HT-29 (cell line): ENCODE measurements at regions not wholly inside any gene's neighbourhood (a gene's known extent, or its start where the extent isn't known, plus 50 kb on each side); places are given as distances from the start of the nearest gene placed in this dataset.
"Not testable (repeated sequence)": the region's sequence is repeated elsewhere in the genome, so short reads cannot be mapped to it uniquely, and the experiment has no call there.

ENCODE experiments used
- DNase-seq: peaks from one replicate; pipeline ENCODE4 v3.0.0-alpha.2; 2015; ENCODE audit warnings: low spot score

DNA sequence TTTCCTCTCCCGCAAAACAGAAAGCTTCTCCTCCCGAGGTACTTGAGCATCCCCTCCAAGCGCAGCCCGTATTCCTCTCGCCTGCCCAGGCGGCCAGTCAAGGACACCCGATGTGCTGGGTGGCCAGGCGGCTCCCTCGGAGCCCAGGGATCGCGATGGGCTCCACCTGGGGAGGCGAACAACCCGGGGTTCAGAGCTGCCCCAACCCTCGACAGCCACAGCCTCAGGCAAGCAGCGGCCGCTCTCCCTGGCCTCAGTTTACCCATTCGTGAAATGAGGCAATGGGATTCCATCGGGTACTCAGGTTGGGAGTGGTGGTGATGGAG is 147.4 kb downstream of the CYP26A1 start:
- DNase-seq: no peak

DNA sequence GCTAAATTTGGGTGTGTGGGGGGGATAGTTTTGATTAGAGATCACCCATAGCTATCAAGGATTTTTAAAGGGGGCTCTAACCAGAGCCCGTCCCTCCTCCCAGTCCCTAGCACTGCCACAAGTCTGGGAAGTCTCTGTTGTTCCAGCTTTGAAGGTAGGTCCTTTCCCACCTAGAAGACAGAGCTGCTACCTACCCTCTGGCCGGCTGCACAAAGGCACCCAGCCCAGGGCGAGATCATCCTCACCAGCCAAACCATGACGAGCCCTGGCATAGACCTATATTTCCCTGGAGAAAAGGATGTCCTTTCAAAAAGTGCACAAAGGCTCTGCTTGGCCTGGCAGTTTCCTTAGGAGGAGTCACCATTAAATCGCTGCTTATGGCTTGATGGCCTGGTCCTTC is 147.8 kb downstream of the CYP26A1 start:
- no peak for DNase-seq

DNA sequence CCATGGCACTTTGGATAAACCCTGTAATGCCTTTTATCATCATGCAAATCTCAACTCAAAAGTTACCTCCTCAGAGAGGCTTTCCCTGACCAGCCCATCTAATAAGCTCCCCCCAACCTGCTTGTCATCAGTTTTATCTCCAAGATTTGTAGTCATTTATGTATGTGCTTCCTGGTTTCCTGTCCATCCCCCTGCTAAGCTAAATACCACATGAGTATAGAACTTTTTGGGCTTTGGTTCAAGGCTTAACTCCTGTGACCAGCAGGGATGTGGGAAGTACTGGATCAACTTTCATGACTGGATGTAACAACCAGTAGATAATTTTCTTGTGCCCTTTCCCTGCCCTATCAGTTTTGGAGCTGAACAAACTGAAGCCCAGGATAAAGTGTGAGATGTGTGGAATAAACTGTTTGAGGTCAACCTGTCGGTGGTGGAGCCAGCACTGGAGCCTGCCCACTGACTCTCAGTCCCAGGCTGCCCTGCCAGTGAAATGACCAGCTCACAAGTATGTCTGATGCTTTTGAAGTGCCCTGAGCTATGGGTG is 148.6 kb downstream of the CYP26A1 start:
- DNase-seq: no peak

DNA sequence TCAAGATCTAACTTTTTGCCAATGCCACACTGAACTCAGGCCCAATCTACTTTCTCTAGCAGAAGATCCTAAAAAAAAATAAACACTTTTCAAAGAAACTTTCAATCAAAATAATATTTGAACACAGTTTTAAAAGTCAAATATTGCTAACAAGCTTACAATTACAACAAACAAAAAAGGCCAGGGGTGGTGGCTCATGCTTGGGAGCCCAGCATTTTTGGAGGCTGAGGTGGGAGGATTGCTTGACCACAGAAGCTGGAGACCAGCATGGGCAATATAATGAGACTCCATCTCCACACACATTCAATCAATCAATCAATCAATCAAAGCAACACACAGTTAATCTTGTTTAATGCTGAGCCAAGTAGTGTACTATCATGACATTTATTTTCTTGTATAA is 149.2 kb downstream of the CYP26A1 start:
- DNase-seq: no peak

DNA sequence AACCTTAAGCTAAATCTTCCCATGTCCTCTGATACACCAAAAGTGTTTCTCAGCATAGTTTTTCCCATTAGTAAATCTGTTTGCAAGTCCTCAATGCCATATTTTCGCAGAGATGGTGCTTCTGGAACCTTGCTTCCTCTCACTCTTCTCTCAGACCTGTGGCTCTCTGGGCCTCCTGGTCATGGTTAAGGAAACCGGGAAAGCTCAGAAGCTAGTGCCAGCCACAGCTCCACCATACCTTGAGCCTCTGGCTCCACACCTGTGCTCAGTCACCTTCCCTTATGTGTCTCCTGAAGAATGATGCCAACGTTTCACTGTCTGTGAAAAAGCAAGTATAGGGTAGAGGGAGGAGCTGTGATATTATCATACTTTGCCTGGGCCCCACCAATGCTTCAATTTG is 149.6 kb downstream of the CYP26A1 start:
- DNase-seq: no peak

DNA sequence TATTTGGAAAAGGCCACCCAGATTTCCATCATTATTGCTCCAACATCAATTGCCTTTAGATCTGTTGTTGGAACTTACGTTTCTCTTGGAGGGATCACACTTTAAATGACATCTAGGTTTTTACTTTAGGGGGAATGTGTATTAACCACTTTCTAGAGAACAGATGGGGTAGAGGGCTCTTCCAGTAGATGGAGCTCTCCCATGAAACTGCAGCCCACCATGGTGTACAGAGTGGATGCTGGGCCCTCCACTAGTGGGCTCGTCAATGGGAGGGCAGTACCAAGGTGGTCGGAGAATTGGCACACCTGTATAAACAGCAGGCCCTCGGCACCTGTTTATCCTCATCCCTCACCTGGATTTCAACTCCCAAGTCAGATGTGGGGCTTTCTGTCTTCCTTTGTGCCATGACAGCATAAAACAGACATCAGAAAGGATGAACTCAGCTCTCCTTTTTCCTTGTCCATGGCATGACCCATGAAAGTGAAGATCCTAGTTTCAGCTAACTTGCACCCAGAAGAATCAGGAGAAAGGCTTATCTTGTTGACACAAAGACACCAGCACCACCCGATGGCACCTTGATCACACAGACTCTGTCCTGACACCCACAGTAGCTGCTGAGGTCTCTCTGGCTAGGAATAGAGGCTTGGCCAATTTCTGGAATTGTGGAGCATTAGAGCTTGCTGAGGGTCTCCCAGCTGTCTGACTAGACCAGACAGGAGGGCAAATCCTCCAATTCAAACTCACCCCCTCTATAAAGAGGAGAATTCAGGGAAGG is 150.5 kb downstream of the CYP26A1 start:
- no peak for DNase-seq

DNA sequence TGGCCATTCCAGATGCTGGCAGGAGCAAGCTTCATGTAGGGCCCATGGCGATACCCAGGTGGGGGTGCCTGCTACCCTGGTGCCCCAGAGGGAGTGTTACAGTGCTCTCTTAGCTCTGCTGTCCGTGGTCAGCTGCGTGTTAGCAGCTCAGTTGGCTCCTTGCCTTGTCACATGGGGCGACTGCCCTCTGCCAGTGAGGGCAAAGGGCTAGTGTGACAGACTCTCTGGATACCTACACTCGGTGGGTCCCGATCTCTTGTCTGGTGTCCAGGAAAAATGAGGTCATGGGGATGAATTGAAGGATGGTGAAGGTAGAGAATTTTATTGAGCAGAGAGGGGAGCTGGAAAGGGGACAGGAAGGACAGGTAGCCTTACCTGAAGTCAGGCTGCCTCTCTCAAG is 152.2 kb downstream of the CYP26A1 start:
- no peak for DNase-seq

DNA sequence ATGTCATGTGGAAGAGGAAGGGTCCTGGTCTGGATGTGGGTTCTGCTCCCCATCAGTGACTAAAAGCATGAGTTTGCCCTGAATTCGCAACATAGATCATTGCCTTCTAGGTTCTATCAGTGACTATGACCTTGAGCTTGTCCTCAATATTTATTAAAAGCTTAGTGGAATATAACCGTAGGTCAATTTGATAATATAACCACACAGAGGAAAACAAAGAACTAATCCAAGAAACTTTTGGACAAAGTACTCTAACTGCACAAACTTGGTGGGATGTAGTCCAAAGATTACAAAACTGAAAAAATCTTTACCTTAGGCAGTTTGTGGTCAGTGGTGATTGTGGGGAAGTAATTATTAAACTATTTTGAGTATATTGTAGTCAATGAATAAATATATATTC is 152.9 kb downstream of the CYP26A1 start:
- no peak for DNase-seq

DNA sequence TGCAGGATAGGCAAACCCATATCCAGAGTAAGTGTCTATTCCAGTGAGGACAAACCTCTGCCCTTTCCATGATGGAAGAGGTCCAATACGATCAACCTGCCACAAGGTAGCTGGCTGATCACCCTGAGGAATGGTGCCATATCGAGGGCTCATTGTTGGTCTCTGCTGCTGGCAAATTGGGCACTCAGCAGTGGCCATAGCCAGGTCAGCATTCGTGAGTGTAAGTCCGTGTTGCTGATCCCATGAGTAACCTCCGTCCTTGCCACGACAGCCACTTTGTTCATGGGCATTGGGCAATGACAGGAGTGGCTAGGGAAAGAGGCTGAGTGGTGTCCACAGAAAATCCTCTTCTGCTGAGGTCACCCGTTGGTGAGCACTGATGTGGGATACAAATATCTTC is 156.9 kb downstream of the CYP26A1 start:
- DNase-seq: not testable (repeated sequence)

DNA sequence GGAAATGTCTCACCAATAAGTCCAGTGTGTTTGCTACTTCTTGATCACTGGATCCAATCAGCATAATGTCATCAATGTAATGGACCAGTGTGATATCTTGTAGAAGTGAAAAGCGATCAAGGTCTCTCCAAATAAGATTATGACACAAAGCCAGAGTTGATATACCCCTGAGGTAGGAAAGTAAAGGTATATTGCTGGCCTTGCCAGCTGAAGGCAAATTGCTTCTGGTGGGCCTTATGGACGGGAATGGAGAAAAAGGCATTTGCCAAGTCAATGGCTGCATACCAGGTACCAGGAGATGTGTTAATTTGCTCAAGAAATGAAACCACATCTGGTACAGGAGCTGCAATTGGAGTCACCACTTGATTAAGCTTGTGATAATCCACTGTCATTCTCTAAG is 158.5 kb downstream of the CYP26A1 start:
- DNase-seq: not testable (repeated sequence)

DNA sequence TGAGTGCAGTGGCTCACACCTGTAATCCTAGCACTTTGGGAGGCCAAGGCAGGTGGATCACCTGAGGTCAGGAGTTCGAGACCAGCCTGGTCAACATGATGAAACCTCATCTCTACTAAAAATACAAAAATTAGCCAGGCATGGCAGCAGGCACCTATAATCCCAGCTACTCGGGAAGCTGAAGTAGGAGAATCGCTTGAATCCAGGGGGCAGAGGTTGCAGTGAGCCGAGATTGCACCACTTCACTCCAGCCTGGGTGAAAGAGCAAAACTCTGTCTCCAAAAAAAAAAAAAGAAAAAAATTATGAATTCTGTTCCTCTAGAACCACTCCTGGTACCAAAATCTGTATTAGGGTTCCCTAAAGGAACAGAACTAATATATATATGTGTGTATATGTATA is 161.2 kb downstream of the CYP26A1 start:
- not testable (repeated sequence) for DNase-seq

DNA sequence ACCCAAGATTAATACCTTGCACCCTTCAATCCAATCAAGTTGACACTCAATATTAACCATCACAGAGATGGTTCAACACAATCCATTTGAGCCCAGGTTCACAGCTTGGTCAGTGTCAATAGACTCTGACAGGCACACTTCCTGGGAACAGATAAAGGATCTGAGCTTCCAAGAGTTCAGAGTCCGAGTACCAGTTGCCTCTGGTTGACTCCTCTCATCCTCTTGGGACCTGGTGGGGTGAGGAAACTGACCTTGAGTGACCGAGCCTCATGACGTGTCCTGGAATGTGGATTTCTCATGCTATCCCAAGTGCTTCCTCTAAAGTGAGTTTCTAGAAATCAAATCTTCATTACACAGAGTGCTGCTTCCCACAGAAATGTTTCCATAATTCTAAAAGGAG is 162.0 kb downstream of the CYP26A1 start:
- DNase-seq: no peak

DNA sequence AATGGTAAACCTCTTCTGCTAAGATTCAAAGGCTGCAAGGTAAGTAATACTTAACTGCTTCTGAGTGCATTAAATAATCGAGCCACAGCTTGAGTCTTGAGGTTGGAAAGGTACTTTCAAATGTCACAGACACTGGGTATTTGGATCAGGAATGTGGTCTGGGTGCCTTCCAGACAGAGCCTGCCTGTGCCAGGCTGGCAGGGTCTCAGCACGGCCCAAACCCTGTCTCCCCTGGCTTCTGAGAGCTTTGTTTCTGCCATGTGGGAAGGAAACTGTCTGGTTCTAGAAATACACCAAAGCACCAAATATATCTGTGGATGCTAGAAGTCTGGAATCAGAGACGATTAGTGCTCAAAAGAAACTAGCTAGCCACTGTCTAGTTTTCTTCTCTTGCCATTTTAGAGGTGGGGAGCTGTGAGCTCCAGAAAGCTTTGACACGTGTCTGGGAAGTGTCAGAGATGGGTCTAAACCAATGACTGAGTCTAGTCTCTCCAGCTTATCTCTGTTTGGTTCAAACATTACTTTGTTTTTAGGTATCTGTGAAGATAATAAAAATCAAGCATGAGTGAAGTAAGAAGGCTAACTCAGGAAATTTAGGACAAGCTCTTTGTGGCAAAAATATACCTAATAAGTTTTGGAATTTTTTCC is 162.8 kb downstream of the CYP26A1 start:
- no peak for DNase-seq

DNA sequence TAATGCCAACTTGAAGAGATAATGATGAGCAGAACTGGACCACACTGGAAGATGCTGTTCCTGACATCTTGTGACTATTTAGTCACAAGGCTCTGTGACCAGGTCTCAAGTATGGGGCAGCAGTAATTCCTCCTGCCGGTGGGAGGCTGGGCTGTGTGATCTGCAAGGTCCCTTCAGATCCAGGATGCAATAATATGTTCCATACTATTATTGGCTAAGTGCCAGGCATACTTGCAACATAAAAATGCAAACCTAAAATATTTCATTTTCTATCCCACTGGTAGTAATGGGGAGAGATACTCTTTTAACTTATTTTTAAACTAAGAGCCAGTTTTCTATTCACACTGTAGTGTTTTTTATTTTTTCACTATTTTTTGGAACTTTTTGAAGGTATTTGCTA is 171.5 kb downstream of the CYP26A1 start:
- no peak for DNase-seq

DNA sequence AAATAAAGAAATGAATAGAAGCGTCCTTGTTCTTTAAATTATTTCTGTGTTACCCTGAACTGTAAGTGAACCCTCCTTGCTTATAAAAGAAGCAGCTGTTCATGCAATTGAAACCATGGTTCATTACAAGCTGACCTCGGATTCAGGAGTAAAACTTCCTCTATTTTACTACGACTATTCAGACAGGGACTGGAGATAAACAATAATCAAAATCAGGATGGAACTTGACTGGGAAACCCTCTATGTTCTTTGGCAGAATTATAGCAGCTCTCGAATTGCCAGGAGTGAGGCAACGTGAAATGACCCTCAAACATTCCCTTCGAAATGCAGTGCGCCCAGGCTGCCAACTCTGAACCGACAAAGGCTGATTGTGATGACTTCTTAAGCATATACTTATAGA is 172.1 kb downstream of the CYP26A1 start:
- no peak for DNase-seq

DNA sequence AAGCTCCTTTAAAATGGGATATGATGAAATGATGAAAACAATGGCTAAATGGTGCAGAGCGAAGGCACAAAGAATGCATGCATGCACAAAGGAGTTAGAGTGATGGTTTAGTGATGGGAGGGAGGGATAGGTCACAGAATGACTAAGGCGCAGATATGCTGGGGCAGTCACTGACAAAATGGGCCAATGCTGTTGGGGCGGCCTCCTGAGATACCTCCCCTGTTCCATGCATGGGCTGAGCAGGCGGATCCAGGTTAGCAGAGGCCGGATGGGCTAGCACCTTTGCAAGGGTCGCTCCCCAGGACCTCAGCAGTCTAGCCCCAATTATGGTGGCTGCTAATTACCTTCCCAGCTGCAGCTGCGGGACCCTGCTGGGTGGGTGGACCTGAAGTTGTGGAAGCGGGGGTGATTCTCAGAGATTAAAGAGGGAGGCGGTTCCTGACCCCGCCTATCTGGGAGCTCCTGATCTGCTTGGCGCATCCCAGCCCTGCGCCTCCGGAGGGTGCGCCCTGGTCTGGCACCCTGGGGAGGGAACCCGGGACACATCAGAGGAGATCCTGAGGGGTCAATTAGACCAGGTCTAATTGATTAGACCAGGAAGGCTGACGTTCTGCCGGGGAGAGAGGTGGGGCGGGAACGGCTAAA is 175.0 kb downstream of the CYP26A1 start:
- DNase-seq: no peak

DNA sequence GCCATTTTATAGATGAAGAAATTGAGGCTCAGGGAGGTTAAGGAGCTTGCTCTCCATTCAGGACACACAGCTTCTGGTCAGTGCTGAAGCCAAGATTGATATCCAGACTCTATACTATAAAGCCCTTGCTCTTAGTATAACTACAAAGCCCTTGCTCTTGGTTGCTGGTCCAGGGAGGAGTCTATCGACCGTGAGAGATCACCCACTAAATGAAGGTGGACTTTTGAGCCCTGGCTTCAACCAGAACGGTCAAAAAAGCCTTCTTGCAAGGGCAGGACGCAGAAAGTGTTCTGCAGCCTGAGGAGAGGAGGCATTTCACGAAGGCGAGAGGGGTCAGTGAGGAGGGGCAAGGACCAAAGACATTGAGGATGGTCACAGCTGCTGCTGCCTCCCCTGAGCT is 176.3 kb downstream of the CYP26A1 start:
- DNase-seq: no peak

DNA sequence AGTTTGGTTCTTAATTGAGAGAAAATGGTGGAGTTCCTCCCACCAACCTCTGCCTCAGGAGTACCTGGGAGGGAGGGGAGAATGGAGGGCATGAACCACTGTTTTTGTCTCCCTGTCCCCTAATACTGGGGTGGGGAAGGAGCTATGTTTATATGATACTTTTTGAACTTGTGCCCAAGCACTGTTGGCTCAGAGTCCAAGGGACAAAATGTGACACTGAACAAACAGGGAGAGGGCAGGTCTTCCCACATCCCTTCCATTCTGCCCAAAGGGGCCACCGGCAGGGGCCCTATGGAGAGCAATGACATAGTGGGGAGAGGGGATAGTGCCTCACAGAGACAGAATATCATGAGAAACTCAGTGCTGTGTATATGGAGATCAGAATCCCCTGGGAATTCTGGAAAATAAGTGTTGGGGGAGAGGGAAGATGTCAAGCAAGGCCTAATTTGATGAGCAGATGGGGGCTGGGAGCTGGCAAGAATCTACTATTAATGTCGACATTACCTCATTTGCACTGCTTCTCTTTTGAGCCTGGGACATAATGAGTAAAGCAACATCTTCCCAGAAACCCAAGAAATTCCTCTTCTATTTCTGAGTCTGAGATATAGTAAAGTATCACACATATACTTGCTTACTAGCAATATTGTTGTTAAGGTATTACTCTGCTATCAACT is 180.6 kb downstream of the CYP26A1 start:
- no peak for DNase-seq

DNA sequence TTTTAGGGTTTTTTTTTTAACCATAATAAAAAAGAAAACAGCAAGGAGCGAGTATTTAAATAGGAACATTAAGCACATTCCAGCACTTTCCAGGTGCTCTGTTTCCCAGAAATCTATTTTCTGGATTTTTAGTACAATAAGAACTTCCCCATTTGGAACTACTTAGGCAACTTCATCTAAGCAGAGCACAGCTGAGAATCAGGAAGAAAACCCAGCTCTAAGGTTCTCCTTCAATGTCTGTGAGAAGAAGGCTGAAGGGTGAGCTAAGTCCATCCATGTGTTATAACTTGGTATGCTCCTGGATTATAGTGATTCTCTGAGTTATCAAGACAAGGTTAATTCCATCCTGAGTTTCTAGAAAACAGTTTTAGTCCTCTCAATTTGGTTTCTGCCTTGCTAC is 181.9 kb downstream of the CYP26A1 start:
- no peak for DNase-seq
